PC-9 (cell line): ENCODE measurements at regions not wholly inside any gene's neighbourhood (a gene's known extent, or its start where the extent isn't known, plus 50 kb on each side); places are given as distances from the start of the nearest gene placed in this dataset.

ENCODE experiments used
- BruUV-seq: library from RNA; stranded (reverse); fragments of 400-500 nt; replicated peaks from 2 replicates; lab custom pipeline; 2021; lab: Mats Ljungman, UMichigan
- CTCF ChIA-PET: fragments of 300-600 bp; sonication (Branson Sonifier 250); formaldehyde crosslinking; loops from one replicate; lab custom pipeline; 2022; ENCODE audit warnings: antibody characterized with exemption; lab: Charles Lee
- POLR2A ChIA-PET: fragments of 300-600 bp; sonication (Branson Sonifier 250); formaldehyde crosslinking; loops from one replicate; lab custom pipeline; 2022; ENCODE audit warnings: antibody characterized with exemption; ENCODE audit not compliant: unreplicated experiment; lab: Charles Lee
- DNase-seq, 2 experiments: peaks; one replicate each; pipeline versions ENCODE4 v3.0.0 to v3.0.0-alpha.2; 2015 to 2022; ENCODE audit warnings: mixed read lengths in 1 of 2
- H2AFZ ChIP-seq: fragments of 200-600 bp; sonication (generic); 2 replicates; pipeline ENCODE4 v1.8.1; 2017; ENCODE audit warnings: antibody characterized with exemption
- H3F3A ChIP-seq: fragments of 200-600 bp; sonication (generic); 2 replicates; pipeline ENCODE4 v1.8.1; 2017; ENCODE audit warnings: antibody characterized with exemption, mild to moderate bottlenecking, low read depth; ENCODE audit not compliant: insufficient read depth
- H3K27ac ChIP-seq: fragments of 200-600 bp; sonication (generic); 2 replicates; pipeline ENCODE4 v1.6.1; 2016; ENCODE audit warnings: mixed run types
- H3K27me3 ChIP-seq: fragments of 200-600 bp; sonication (generic); 2 replicates; pipeline ENCODE4 v1.6.1; 2016; ENCODE audit warnings: low read depth, mixed run types; ENCODE audit not compliant: insufficient read depth
- H3K36me3 ChIP-seq: fragments of 200-600 bp; sonication (generic); 2 replicates; pipeline ENCODE4 v1.6.1; 2016; ENCODE audit warnings: low read depth, mixed run types
- H3K4me1 ChIP-seq: fragments of 200-600 bp; sonication (generic); replicated peaks from 2 replicates; pipeline ENCODE4 v1.6.1; 2016; ENCODE audit warnings: mixed run types; ENCODE audit not compliant: insufficient read depth
- H3K4me2 ChIP-seq: fragments of 200-600 bp; sonication (generic); 2 replicates; pipeline ENCODE4 v1.6.1; 2017; ENCODE audit warnings: mixed run types
- H3K4me3 ChIP-seq: fragments of 200-600 bp; sonication (generic); 2 replicates; pipeline ENCODE4 v1.6.1; 2016; ENCODE audit warnings: mixed run types
- H3K79me2 ChIP-seq: fragments of 200-600 bp; sonication (generic); 2 replicates; pipeline ENCODE4 v1.6.1; 2017; ENCODE audit warnings: low read depth, mixed run types
- H3K9me2 ChIP-seq: fragments of 200-600 bp; sonication (generic); 2 replicates; pipeline ENCODE4 v1.8.1; 2017; ENCODE audit warnings: mild to moderate bottlenecking; ENCODE audit not compliant: insufficient read depth
- H3K9me3 ChIP-seq: fragments of 200-600 bp; sonication (generic); 2 replicates; pipeline ENCODE4 v1.8.1; 2016; ENCODE audit warnings: low read depth; ENCODE audit not compliant: insufficient read depth
- H4K20me1 ChIP-seq: fragments of 200-600 bp; sonication (generic); 2 replicates; pipeline ENCODE4 v1.8.1; 2017; ENCODE audit not compliant: insufficient read depth
- CTCF ChIP-seq: fragments of 200-600 bp; sonication (generic); conservative IDR thresholded peaks from 2 replicates; pipeline ENCODE4 v1.6.1; 2017; ENCODE audit warnings: mixed run types, antibody characterized with exemption, mild to moderate bottlenecking, moderate library complexity
- EZH2 ChIP-seq: fragments of 200-600 bp; sonication (generic); IDR thresholded peaks from 2 replicates; pipeline ENCODE4 v1.8.0; 2017; ENCODE audit warnings: antibody characterized with exemption, low read depth
- intact Hi-C: fragments of 100-400 bp; cut with micrococcal nuclease; formaldehyde crosslinking; loops from one replicate; pipeline ENCODE4 v1.10.0; 2022; ENCODE audit not compliant: unreplicated experiment

DNA sequence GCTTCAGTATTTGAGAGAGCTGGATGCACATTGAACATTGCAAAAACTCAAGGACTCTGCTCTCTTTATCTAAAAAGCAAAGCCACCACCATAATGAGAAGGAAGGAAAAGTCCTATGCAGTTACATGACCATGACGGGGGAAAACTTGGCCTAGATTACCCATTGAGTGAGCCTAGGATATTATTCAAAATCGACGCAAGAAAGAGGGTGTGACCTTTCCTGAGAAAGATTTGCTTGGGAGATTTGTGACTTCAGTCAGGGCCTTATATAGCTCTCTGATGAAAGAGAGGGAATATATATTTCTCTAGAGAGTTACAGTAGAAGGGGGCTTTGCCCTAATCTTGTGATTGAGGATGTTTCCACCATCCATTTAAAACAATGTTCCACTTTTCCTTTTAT, 153.0 kb upstream of the DPYD start:
- BruUV-seq: no TSS peak
- Histone ChIP-seq H3K27ac (no peak overlapping the region), H4K20me1 (no peaks in the 10 kb centered on the region), H3K4me2 (no peak overlapping the region), H3K36me3 (no peaks in the 10 kb centered on the region), H3K79me2 (no peaks in the 10 kb centered on the region), H3K4me1 (no peaks in the 10 kb centered on the region), H3K4me3 (no peak overlapping the region), H3K9me3 (no peaks in the 10 kb centered on the region), H3K9me2 (no peaks in the 10 kb centered on the region), H3F3A (no peaks in the 10 kb centered on the region), H3K27me3 (no peaks in the 10 kb centered on the region), H2AFZ (no peak overlapping the region)
- no peak for DNase-seq
- POLR2A ChIA-PET: no interaction called here
- intact Hi-C loops: no loop called here
- no peak for TF ChIP-seq CTCF
- no peak for TF ChIP-seq EZH2
- CTCF ChIA-PET: no interaction called here

DNA sequence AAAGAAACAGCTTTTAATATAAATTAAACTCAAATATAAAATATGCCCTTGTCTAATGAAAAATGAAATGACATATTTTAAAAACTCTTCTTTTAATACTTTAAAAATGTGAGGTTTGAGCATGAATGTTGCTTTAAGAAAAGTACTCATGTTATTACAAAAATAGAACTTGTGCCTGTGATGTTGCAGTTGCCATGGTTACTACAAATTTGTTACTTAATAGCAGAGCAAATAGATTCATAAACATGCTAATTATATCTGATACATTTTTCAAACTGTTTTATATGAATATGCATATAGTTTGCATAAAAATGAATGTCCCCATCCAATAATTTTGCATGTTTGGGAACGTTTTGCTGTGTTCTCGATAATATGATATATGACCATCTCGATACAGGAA, 152.3 kb upstream of the DPYD start:
- Histone ChIP-seq H3K9me3 (no peaks in the 10 kb centered on the region), H3F3A (no peaks in the 10 kb centered on the region), H3K27me3 (no peaks in the 10 kb centered on the region), H3K4me3 (no peak overlapping the region), H3K79me2 (no peaks in the 10 kb centered on the region), H3K9me2 (no peaks in the 10 kb centered on the region), H3K4me1 (no peaks in the 10 kb centered on the region), H3K4me2 (no peak overlapping the region), H3K27ac (no peak overlapping the region), H3K36me3 (no peaks in the 10 kb centered on the region), H4K20me1 (no peaks in the 10 kb centered on the region), H2AFZ (no peak overlapping the region)
- POLR2A ChIA-PET: no interaction called here
- no peak for DNase-seq
- BruUV-seq: no TSS peak
- TF ChIP-seq CTCF (no peak), EZH2 (no peak)
- CTCF ChIA-PET: no interaction called here
- intact Hi-C loops: no loop called here

GRCh38 chr1:98072047-98072446, 151.2 kb upstream of the DPYD start:
- Histone ChIP-seq H3K4me1 (no peaks in the 10 kb centered on the region), H2AFZ (peak overlapping the region; percentile 18; the same call in 1 of the 2 replicates), H3K9me2 (no peaks in the 10 kb centered on the region), H3K4me2 (no peak overlapping the region), H4K20me1 (no peaks in the 10 kb centered on the region), H3K36me3 (no peaks in the 10 kb centered on the region), H3K79me2 (no peaks in the 10 kb centered on the region), H3K4me3 (no peak overlapping the region), H3F3A (no peaks in the 10 kb centered on the region), H3K27ac (no peak overlapping the region), H3K9me3 (no peaks in the 10 kb centered on the region), H3K27me3 (no peaks in the 10 kb centered on the region)
- CTCF ChIA-PET: interaction anchor here (0.5 kb wide), 1 partner anchor 377 kb away, joined by 5 read pairs; no protein-coding TSS in a partner anchor
- no TSS peak for BruUV-seq
- POLR2A ChIA-PET: no interaction called here
- TF ChIP-seq CTCF: no peak
- no peak for DNase-seq
- intact Hi-C loops: no loop called here
